ENCODE measurements at regions not wholly inside any gene's neighbourhood (a gene's known extent, or its start where the extent isn't known, plus 50 kb on each side); places are given as distances from the start of the nearest gene placed in this dataset.

DNA sequence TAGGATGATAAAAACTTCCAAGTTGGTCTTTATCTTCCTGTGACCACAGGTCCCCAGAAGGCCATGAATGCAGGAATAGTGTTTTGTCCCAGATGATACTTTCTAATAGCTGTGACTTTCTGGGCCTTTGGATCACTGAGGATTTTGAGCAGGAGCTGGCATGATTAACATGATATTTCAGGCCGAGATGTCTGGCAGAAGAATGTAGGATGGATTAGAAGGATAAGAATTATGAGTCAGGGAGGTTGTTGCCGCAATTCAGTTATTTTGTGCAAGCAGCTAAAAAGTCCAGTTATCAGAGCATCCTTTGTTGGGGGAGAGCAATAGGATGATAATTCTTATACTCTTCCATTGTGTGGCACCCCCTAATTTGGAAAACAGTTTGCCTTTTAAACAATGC, 189.7 kb downstream of the PSAT1 start:
- CTCF ChIA-PET: no interaction called here
- POLR2A ChIA-PET: no interaction called here
- intact Hi-C loops (cut with micrococcal nuclease): no loop called here
- TF ChIP-seq, protein P1, sequence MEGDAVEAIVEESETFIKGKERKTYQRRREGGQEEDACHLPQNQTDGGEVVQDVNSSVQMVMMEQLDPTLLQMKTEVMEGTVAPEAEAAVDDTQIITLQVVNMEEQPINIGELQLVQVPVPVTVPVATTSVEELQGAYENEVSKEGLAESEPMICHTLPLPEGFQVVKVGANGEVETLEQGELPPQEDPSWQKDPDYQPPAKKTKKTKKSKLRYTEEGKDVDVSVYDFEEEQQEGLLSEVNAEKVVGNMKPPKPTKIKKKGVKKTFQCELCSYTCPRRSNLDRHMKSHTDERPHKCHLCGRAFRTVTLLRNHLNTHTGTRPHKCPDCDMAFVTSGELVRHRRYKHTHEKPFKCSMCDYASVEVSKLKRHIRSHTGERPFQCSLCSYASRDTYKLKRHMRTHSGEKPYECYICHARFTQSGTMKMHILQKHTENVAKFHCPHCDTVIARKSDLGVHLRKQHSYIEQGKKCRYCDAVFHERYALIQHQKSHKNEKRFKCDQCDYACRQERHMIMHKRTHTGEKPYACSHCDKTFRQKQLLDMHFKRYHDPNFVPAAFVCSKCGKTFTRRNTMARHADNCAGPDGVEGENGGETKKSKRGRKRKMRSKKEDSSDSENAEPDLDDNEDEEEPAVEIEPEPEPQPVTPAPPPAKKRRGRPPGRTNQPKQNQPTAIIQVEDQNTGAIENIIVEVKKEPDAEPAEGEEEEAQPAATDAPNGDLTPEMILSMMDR (IDR thresholded peaks at IDR 0.05): no peak
- Mint-ChIP-seq H3K4me3 (no peak overlapping the region), H3K27ac (no peak overlapping the region), H3K9me3 (peaks cover 9% of the 10 kb centered on the region), H3K4me1 (no peaks in the 10 kb centered on the region), H3K27me3 (peaks cover 5% of the 10 kb centered on the region), H3K36me3 (ENCODE audit: low read depth) (no peaks in the 10 kb centered on the region)
- no peak for ATAC-seq (ENCODE audit: low read depth)
- DNase-seq: no peak

- ATAC-seq (ENCODE audit: low read depth): no peak
- peaks cover 7% of the 10 kb centered on the region for H3K27me3 Mint-ChIP-seq
- intact Hi-C loops (cut with micrococcal nuclease): no loop called here
- no peaks in the 10 kb centered on the region for H3K36me3 Mint-ChIP-seq (ENCODE audit: low read depth)
- ChIA-PET CTCF (no interaction called here), POLR2A (no interaction called here)
- H3K4me1 Mint-ChIP-seq: no peaks in the 10 kb centered on the region
- no peak for DNase-seq
- no peak overlapping the region for H3K27ac Mint-ChIP-seq
- no peak overlapping the region for H3K4me3 Mint-ChIP-seq
- H3K9me3 Mint-ChIP-seq: no peaks in the 10 kb centered on the region
- TF ChIP-seq, protein P1 (IDR thresholded peaks at IDR 0.05): no peak
These were observed 193.3 kb downstream of the PSAT1 start for GRCh38 chr9:78490231-78490630.

DNA sequence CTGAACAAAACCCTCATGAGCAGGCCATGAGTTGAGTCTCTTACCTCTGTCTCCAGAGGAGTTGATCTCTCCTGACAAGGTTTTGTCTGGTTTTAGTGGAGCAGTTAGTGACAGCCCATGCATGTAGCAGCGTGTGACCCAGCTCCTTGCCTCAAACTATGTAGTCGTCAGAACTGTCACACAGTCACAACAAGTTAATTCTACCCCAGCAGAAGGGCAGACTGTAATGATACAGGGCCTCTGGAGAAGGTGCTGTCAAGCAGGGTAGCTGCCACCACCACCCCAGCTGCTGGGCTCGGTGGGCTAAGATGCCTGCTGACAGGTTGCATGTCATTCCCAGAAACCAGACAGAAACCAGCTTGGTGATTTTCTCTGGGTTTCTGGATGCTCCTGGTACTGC, 194.5 kb downstream of the PSAT1 start:
- ChIA-PET CTCF (no interaction called here), POLR2A (no interaction called here)
- Mint-ChIP-seq H3K4me3 (no peak overlapping the region), H3K9me3 (no peaks in the 10 kb centered on the region), H3K27ac (no peak overlapping the region), H3K27me3 (peaks cover 4% of the 10 kb centered on the region), H3K36me3 (ENCODE audit: low read depth) (no peaks in the 10 kb centered on the region), H3K4me1 (no peaks in the 10 kb centered on the region)
- TF ChIP-seq, protein P1 (IDR thresholded peaks at IDR 0.05): no peak
- intact Hi-C loops (cut with micrococcal nuclease): no loop called here
- ATAC-seq (ENCODE audit: low read depth) (no peak), DNase-seq (no peak)

DNA sequence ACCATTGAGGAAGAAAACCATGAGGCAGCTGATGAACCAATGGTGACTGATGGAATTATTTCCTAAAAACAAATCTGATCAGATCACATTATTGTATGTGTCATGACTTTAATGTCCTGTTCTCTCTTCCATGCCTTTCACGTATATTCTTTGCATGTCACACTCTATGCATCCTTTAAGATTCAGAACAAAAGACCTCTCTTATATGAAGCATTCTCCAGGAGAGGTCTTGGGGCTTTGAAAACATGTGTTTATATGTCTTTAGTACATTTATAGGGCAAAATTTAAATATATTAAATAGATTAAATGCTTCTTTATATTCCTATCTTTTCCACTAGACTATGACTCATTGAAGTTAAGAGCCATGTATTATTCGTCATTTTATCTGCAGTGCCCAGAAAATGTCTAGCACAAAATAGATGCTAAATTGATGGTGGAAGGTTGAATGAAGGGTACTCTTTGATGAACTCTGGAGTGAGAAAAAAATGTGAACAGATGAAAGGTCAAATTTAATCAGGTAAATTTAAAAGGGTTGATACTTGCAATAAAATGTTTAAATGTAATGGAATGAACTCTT, 196.3 kb downstream of the PSAT1 start:
- ATAC-seq (ENCODE audit: low read depth): no peak
- Mint-ChIP-seq H3K9me3 (no peaks in the 10 kb centered on the region), H3K4me1 (no peaks in the 10 kb centered on the region), H3K27ac (no peak overlapping the region), H3K4me3 (no peak overlapping the region), H3K27me3 (peaks cover 4% of the 10 kb centered on the region), H3K36me3 (ENCODE audit: low read depth) (no peaks in the 10 kb centered on the region)
- no peak for DNase-seq
- POLR2A ChIA-PET: no interaction called here
- TF ChIP-seq, protein P1 (IDR thresholded peaks at IDR 0.05): no peak
- intact Hi-C loops (cut with micrococcal nuclease): no loop called here
- CTCF ChIA-PET: no interaction called here

DNA sequence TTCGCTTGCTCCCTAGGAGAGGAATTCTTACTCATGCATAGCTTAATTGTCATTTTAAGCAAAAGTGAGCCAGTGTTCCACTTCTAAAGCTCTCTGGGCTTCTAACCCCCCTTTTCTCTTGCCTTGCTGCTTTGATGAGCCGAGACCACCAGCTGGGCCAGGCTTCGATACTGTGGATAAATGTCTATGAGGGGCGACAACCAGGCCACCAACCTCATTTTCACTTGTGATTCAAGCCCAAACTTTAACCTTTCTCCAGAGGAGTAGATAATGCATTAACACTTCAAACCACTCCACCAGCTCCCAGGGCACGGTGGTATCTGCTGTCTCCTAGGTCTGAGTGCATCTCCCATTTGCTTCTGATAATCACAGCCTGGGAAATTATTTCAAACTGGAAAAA, 205.6 kb downstream of the PSAT1 start:
- CTCF ChIA-PET: no interaction called here
- no peaks in the 10 kb centered on the region for H3K27me3 Mint-ChIP-seq
- H3K4me3 Mint-ChIP-seq: no peak overlapping the region
- H3K27ac Mint-ChIP-seq: no peak overlapping the region
- no peak for DNase-seq
- peaks cover 3% of the 10 kb centered on the region for H3K9me3 Mint-ChIP-seq
- ATAC-seq (ENCODE audit: low read depth): no peak
- no peaks in the 10 kb centered on the region for H3K36me3 Mint-ChIP-seq (ENCODE audit: low read depth)
- intact Hi-C loops (cut with micrococcal nuclease): no loop called here
- POLR2A ChIA-PET: no interaction called here
- no peaks in the 10 kb centered on the region for H3K4me1 Mint-ChIP-seq
- TF ChIP-seq, protein P1 (IDR thresholded peaks at IDR 0.05): no peak
